HepG2 (cell line): ENCODE measurements at regions not wholly inside any gene's neighbourhood (a gene's known extent, or its start where the extent isn't known, plus 50 kb on each side); places are given as distances from the start of the nearest gene placed in this dataset.
A peak's percentile ranks its signal among the peaks of the same experiment; 100 is the strongest.

ENCODE experiments used
- CENPX ChIP-seq: sonication (generic); formaldehyde crosslinking; IDR thresholded peaks from 2 replicates; pipeline ENCODE4 v1.9.0; 2021; ENCODE audit warnings: mild to moderate bottlenecking, missing genetic modification reagents, moderate library complexity
- ETV5 ChIP-seq: IDR thresholded peaks from 2 replicates; pipeline ENCODE4 v1.6.1; 2018; ENCODE audit warnings: missing biosample characterization, missing genetic modification reagents, inconsistent platforms, borderline replicate concordance
- FOSL2 ChIP-seq: sonication (generic); formaldehyde crosslinking; IDR thresholded peaks from 2 replicates; pipeline ENCODE4 v1.4.0; 2020; ENCODE audit warnings: missing genetic modification reagents
- HDAC1 ChIP-seq: sonication (generic); formaldehyde crosslinking; IDR thresholded peaks from 2 replicates; pipeline ENCODE4 v1.5.1; 2020; ENCODE audit warnings: mild to moderate bottlenecking, missing genetic modification reagents
- HNF1A ChIP-seq, 2 experiments: sonication (generic) in 1 of 2; formaldehyde crosslinking in 1 of 2; IDR thresholded peaks; 2 replicates each; pipeline versions ENCODE4 v1.4.0 to v1.6.1; 2016 to 2020; ENCODE audit warnings: borderline replicate concordance in 1 of 2, low read depth in 1 of 2, mild to moderate bottlenecking in 1 of 2, missing genetic modification reagents in 1 of 2
- HNF4G ChIP-seq, 2 experiments: sonication (generic) in 1 of 2; formaldehyde crosslinking in 1 of 2; IDR thresholded peaks; 2 replicates each; pipeline versions ENCODE4 v1.4.0 to v1.6.1; 2011 to 2020; ENCODE audit warnings: borderline replicate concordance in 2 of 2, low read depth in 2 of 2, mild to moderate bottlenecking in 2 of 2, low read length in 1 of 2, missing genetic modification reagents in 1 of 2, moderate library complexity in 1 of 2
- HOXA7 ChIP-seq: sonication (generic); formaldehyde crosslinking; IDR thresholded peaks from 2 replicates; pipeline ENCODE4 v1.8.1; 2022; ENCODE audit warnings: mild to moderate bottlenecking, missing genetic modification reagents, moderate library complexity
- KDM1A ChIP-seq: IDR thresholded peaks from 2 replicates; pipeline ENCODE4 v1.6.1; 2016; ENCODE audit warnings: missing compliant biosample characterization
- MYC ChIP-seq: sonication (generic); formaldehyde crosslinking; IDR thresholded peaks from 2 replicates; pipeline ENCODE4 v1.9.0; 2021; ENCODE audit warnings: missing genetic modification reagents, borderline replicate concordance
- NCOA2 ChIP-seq: sonication (generic); formaldehyde crosslinking; IDR thresholded peaks from 2 replicates; pipeline ENCODE4 v1.8.0; 2022; ENCODE audit warnings: inconsistent platforms
- NPAS2 ChIP-seq: sonication (generic); formaldehyde crosslinking; IDR thresholded peaks from 2 replicates; pipeline ENCODE4 v1.8.0; 2022; ENCODE audit warnings: mild to moderate bottlenecking, missing genetic modification reagents, borderline replicate concordance
- SAP130 ChIP-seq: IDR thresholded peaks from 2 replicates; pipeline ENCODE4 v1.6.1; 2016; ENCODE audit warnings: low read depth
- SIX4 ChIP-seq: sonication (generic); formaldehyde crosslinking; IDR thresholded peaks from 2 replicates; pipeline ENCODE4 v1.4.0; 2020; ENCODE audit warnings: missing genetic modification reagents
- TCF12 ChIP-seq, 2 experiments: fragments of 450-650 bp in 1 of 2; sonication (generic) in 1 of 2; formaldehyde crosslinking in 1 of 2; IDR thresholded peaks; 2 replicates each; pipeline versions ENCODE4 v1.6.1 to v1.8.0; 2017 to 2022; ENCODE audit warnings: antibody characterized with exemption in 1 of 2, mild to moderate bottlenecking in 1 of 2, missing genetic modification reagents in 1 of 2, moderate library complexity in 1 of 2
- TFE3 ChIP-seq: IDR thresholded peaks from 2 replicates; pipeline ENCODE4 v1.6.1; 2016
- ZFYVE20 ChIP-seq: sonication (generic); formaldehyde crosslinking; IDR thresholded peaks from 2 replicates; pipeline ENCODE4 v1.8.0; 2023; ENCODE audit warnings: low read depth, mild to moderate bottlenecking, moderate library complexity, missing genetic modification reagents, borderline replicate concordance
- ZNF264 ChIP-seq: sonication (generic); formaldehyde crosslinking; IDR thresholded peaks from 2 replicates; pipeline ENCODE4 v1.4.0; 2020; ENCODE audit warnings: missing genetic modification reagents
- ZNF280D ChIP-seq: sonication (generic); formaldehyde crosslinking; IDR thresholded peaks from 2 replicates; pipeline ENCODE4 v1.5.1; 2020; ENCODE audit warnings: mild to moderate bottlenecking, missing genetic modification reagents
- ZNF605 ChIP-seq: sonication (generic); formaldehyde crosslinking; IDR thresholded peaks from 2 replicates; pipeline ENCODE4 v1.8.0; 2022; ENCODE audit warnings: mild to moderate bottlenecking, missing genetic modification reagents
- ZSCAN29 ChIP-seq: sonication (generic); formaldehyde crosslinking; conservative IDR thresholded peaks from 2 replicates; pipeline ENCODE4 v1.4.0; 2020; ENCODE audit warnings: mild to moderate bottlenecking, missing genetic modification reagents

- TF ChIP-seq HNF1A (IDR thresholded peaks at IDR 0.05; ENCODE audit: low read depth) (peak; percentile 99), HNF1A (CRISPR knock-in tag; IDR thresholded peaks at IDR 0.05; ENCODE audit: borderline replicate concordance) (peak; percentile 99), ZSCAN29 (CRISPR knock-in tag) (0 out of 2 replicates have a peak, but pooled peaks have one; percentile 42), HDAC1 (CRISPR knock-in tag) (peak; percentile 44), ETV5 (CRISPR knock-in tag) (no peak), FOSL2 (peak; percentile 41), ZNF605 (CRISPR knock-in tag) (peak; percentile 62; the same call in 1 of the 2 replicates), HNF4G (IDR thresholded peaks at IDR 0.05; ENCODE audit: borderline replicate concordance, low read depth, low read length) (peak; percentile 90), HNF4G (CRISPR knock-in tag; IDR thresholded peaks at IDR 0.05; ENCODE audit: borderline replicate concordance, low read depth) (no peak; the same call in 1 of the 2 replicates), TCF12 (IDR thresholded peaks at IDR 0.05) (no peak), TCF12 (CRISPR knock-in tag; IDR thresholded peaks at IDR 0.05) (no peak), CENPX (CRISPR knock-in tag) (no peak), NCOA2 (peak; percentile 57), SAP130 (peak; percentile 46), TFE3 (no peak), KDM1A (CRISPR knock-in tag) (peak; percentile 15; the same call in 1 of the 2 replicates), ZFYVE20 (no peak), HOXA7 (CRISPR knock-in tag) (no peak), MYC (no peak), ZNF264 (CRISPR knock-in tag) (peak; percentile 96), NPAS2 (CRISPR knock-in tag) (no peak), SIX4 (peak; percentile 54; the same call in 1 of the 2 replicates), ZNF280D (peak; percentile 91)
These were observed 158.2 kb upstream of the PTPRZ1 start (continued) for GRCh38 chr7:121714559-121715303.
